Left ventricle myocardium inferior (tissue), 1 donor: ENCODE measurements at regions not wholly inside any gene's neighbourhood (a gene's known extent, or its start where the extent isn't known, plus 50 kb on each side); places are given as distances from the start of the nearest gene placed in this dataset.

Source experiments
- DNase-seq: peaks from one replicate; pipeline ENCODE4 v3.0.0-alpha.2; 2020
- H3K27ac ChIP-seq: fragments of 200-600 bp; replicated peaks from 2 replicates; pipeline ENCODE4 v1.8.0; 2021
- H3K27me3 ChIP-seq: fragments of 200-600 bp; 2 replicates; pipeline ENCODE4 v1.8.0; 2021; ENCODE audit warnings: low read depth
- H3K36me3 ChIP-seq: fragments of 200-600 bp; 2 replicates; pipeline ENCODE4 v1.8.0; 2021
- H3K4me1 ChIP-seq: fragments of 200-600 bp; 2 replicates; pipeline ENCODE4 v1.8.0; 2021
- H3K4me3 ChIP-seq: fragments of 200-600 bp; 2 replicates; pipeline ENCODE4 v1.8.0; 2021; ENCODE audit warnings: mild to moderate bottlenecking, moderate library complexity
- H3K9me3 ChIP-seq: fragments of 200-600 bp; replicated peaks from 2 replicates; pipeline ENCODE4 v1.8.0; 2021
- intact Hi-C: fragments of 100-400 bp; cut with micrococcal nuclease; formaldehyde crosslinking; loops from one replicate; pipeline ENCODE4 v1.11.0; 2022
- TF ChIP-seq, protein P1 (sequence below): fragments of 200-600 bp; IDR thresholded peaks from 2 replicates; pipeline ENCODE4 v1.8.0; 2021; ENCODE audit warnings: antibody characterized with exemption, mild to moderate bottlenecking, borderline replicate concordance
- donor health status: DM: no; HTN: yes; CAD: no; lungs with severe emphysema.

DNA sequence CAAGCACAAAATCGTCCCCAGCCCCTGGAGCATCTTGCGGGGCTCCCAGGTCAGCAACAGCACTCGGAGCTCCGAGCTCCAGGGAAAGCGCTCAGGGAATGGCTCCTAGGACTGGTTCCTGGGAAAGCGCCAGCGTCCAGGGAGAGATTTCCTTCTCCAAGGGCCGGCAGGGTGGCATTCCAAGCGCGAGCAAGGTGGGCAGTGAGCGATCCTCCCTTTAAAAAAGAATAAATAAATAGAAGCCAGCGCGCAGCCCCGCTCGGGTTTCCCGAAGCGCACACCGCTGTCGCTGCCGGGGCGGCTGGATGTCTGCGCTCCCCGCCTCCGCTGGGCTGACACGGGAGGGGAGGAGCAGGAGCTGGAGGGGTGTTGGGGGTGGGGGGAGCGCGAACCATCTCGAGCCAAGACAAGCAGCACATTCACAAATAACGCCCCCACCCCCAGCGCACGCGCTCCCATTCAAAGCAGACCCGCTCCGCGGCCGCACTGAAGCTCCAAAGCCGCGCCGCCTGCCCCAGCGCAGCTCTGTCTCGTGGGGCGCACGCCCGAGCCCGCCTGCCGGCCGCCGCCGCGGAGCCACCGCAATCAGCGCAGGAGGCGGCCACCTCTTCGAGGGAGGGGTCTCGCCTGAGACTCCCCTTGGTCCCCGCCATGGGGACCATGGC, 327.4 kb downstream of the SH3GL2 start:
- H3K4me1 ChIP-seq, result peaks cover 19% of the 10 kb centered on the region
- TF ChIP-seq, protein P1, sequence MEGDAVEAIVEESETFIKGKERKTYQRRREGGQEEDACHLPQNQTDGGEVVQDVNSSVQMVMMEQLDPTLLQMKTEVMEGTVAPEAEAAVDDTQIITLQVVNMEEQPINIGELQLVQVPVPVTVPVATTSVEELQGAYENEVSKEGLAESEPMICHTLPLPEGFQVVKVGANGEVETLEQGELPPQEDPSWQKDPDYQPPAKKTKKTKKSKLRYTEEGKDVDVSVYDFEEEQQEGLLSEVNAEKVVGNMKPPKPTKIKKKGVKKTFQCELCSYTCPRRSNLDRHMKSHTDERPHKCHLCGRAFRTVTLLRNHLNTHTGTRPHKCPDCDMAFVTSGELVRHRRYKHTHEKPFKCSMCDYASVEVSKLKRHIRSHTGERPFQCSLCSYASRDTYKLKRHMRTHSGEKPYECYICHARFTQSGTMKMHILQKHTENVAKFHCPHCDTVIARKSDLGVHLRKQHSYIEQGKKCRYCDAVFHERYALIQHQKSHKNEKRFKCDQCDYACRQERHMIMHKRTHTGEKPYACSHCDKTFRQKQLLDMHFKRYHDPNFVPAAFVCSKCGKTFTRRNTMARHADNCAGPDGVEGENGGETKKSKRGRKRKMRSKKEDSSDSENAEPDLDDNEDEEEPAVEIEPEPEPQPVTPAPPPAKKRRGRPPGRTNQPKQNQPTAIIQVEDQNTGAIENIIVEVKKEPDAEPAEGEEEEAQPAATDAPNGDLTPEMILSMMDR, result no peak
- no peak overlapping the region for H3K27ac ChIP-seq
- H3K9me3 ChIP-seq, result no peaks in the 10 kb centered on the region
- H3K36me3 ChIP-seq, result no peaks in the 10 kb centered on the region
- no peak for DNase-seq
- intact Hi-C loops, result no loop called here
- peaks cover 71% of the 10 kb centered on the region for H3K27me3 ChIP-seq
- peak overlapping the region; percentile 60 for H3K4me3 ChIP-seq

- Histone ChIP-seq H3K4me3 (peak overlapping the region; percentile 60), H3K27ac (no peak overlapping the region), H3K4me1 (peaks cover 19% of the 10 kb centered on the region), H3K9me3 (no peaks in the 10 kb centered on the region), H3K36me3 (no peaks in the 10 kb centered on the region), H3K27me3 (peaks cover 65% of the 10 kb centered on the region)
- TF ChIP-seq, protein P1, result no peak
- intact Hi-C loops, result no loop called here
- DNase-seq, result no peak
These were observed 328.2 kb downstream of the SH3GL2 start for GRCh38 chr9:17906841-17907778.

DNA sequence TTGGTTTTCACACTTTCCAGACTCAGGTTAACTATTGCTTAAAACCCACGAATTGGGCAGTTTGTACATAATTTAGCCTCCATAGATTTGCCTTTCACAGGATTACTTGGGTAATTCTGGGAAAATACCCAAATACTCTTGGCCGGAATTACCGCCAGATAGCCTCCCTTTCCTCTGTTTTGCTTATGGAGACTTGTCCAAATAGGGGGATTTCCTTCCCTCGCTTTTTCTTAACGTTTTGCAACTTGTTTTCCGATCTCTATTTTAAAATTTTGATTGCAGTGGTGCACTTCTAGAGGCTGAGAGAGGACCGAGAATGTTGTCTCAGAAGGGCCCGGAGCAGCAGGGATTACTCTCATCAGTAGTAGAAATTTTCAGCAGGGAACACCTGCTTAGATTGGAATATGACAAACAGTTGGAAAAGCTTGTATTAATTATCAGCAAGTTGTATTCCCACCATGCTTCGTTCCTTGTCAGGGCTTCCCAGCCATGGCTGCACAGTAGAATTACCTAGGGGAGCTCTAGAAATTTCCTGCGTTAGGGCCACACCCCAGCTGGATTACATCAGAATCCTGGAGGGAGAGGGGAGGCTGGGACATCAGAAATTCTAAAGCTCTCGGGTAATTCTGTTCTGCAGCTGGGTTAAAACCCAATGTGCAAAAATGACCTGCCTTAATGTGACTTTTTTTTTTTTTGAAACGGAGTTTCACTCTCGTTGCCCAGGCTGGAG, 329.1 kb downstream of the SH3GL2 start:
- no peak overlapping the region for H3K27ac ChIP-seq
- H3K27me3 ChIP-seq, result peaks cover 57% of the 10 kb centered on the region
- no peaks in the 10 kb centered on the region for H3K36me3 ChIP-seq
- H3K4me3 ChIP-seq, result peak overlapping the region; percentile 60
- peaks cover 19% of the 10 kb centered on the region for H3K4me1 ChIP-seq
- TF ChIP-seq, protein P1, result no peak
- DNase-seq, result no peak
- H3K9me3 ChIP-seq, result no peaks in the 10 kb centered on the region
- intact Hi-C loops, result no loop called here

- Histone ChIP-seq H3K9me3 (no peaks in the 10 kb centered on the region), H3K36me3 (no peaks in the 10 kb centered on the region), H3K4me3 (no peak overlapping the region), H3K27ac (no peak overlapping the region), H3K4me1 (no peaks in the 10 kb centered on the region), H3K27me3 (no peaks in the 10 kb centered on the region)
- intact Hi-C loops, result no loop called here
- DNase-seq, result no peak
- TF ChIP-seq, protein P1, result no peak
These were observed 347.4 kb downstream of the SH3GL2 start for GRCh38 chr9:17926246-17926645.

GRCh38 chr9:17927616-17928015, 348.8 kb downstream of the SH3GL2 start:
- no peaks in the 10 kb centered on the region for H3K4me1 ChIP-seq
- TF ChIP-seq, protein P1, result no peak
- no peaks in the 10 kb centered on the region for H3K27me3 ChIP-seq
- H3K36me3 ChIP-seq, result no peaks in the 10 kb centered on the region
- DNase-seq, result no peak
- H3K4me3 ChIP-seq, result no peak overlapping the region
- intact Hi-C loops, result no loop called here
- H3K9me3 ChIP-seq, result no peaks in the 10 kb centered on the region
- H3K27ac ChIP-seq, result no peak overlapping the region
